ENCODE measurements at regions not wholly inside any gene's neighbourhood (a gene's known extent, or its start where the extent isn't known, plus 50 kb on each side); places are given as distances from the start of the nearest gene placed in this dataset.
"Not testable (repeated sequence)": the region's sequence is repeated elsewhere in the genome, so short reads cannot be mapped to it uniquely, and the experiment has no call there.

DNA sequence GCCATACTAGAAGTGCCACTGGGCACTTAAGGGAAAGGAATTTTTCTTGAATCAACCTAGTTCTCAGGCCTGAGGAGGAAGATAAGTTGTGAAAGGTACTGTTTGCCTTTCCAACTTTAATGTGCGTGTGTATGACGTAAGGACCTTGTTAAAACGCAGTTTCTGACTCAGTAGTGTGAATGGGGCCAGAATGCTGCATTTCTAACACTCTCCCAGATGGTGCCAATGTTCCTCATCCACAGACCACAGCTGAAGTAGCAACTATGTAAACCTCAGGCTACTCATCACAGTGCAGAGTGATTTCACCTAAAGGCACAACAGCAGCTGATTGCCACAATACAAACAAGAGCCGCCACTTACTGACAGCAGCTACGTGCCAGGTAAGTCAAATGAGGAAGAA, 103.6 kb downstream of the OTOL1 start:
- DNase-seq (ENCODE audit: low spot score), result no peak

DNA sequence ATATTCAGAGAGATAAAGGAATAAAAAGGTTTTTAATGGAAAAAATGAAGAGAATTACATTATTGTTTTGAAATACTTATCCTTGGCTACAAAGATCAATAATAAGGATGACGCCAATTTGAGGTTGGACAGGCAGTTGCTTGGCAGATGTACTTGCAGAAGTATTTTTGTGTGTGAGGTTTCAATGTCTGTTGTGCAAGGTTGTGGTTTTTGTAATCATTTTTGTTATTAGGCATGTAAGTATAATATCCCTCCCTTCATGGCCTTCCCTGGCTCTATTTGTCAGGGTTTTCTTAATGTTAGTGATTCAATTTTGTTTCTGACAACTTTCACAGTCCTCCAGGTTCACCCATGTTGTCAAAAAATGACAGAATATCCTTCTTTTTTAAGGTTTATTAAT, 105.9 kb downstream of the OTOL1 start:
- no peak for DNase-seq (ENCODE audit: low spot score)

- DNase-seq (ENCODE audit: low spot score), result no peak
These were observed 106.3 kb downstream of the OTOL1 start for GRCh38 chr3:161602918-161603317.

GRCh38 chr3:161607056-161607455, 110.4 kb downstream of the OTOL1 start:
- no peak for DNase-seq (ENCODE audit: low spot score)

GRCh38 chr3:161619351-161619750, 122.7 kb downstream of the OTOL1 start:
- DNase-seq (ENCODE audit: low spot score), result no peak

DNA sequence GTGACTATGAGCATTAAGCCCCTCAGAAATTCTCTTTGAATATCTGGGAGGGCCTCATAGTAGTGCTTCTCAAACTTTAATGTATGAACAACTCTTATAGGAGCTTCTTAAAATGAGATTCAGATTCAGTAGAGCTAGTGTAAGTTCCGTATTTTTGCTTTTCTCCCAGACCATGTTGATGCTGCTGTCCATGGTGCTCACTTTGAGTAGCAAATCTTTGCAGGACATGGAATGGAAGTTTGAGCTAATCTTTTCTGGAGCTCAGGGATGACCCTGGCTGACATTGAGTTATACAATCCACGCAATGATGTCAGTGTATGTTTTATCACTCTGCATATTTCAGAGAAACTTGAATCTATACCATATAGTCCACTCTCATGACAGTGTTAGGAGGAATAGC, 134.2 kb downstream of the OTOL1 start:
- no peak for DNase-seq (ENCODE audit: low spot score)

DNA sequence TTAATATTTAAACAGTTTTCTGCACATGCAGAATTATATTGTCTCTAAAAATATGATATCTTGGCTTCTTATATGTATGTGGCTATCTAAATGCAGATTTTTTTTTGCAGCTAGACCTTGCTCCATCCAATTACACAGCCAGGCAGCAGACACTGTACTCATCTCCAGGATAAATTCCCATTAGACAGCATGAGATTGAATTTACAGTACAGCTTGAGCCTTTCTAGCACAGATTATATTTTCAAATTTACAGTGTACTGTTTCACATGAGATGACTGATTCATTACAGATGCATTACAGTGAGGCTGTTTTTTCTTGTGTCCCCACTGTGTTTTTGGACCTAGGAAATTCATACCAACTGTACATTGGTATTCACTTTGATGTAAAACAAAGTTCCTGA, 134.9 kb downstream of the OTOL1 start:
- DNase-seq (ENCODE audit: low spot score), result no peak

GRCh38 chr3:161637559-161637958, 141.0 kb downstream of the OTOL1 start:
- DNase-seq (ENCODE audit: low spot score), result no peak

- not testable (repeated sequence) for DNase-seq (ENCODE audit: low spot score)
These were observed 142.5 kb downstream of the OTOL1 start for GRCh38 chr3:161639095-161639494.

DNA sequence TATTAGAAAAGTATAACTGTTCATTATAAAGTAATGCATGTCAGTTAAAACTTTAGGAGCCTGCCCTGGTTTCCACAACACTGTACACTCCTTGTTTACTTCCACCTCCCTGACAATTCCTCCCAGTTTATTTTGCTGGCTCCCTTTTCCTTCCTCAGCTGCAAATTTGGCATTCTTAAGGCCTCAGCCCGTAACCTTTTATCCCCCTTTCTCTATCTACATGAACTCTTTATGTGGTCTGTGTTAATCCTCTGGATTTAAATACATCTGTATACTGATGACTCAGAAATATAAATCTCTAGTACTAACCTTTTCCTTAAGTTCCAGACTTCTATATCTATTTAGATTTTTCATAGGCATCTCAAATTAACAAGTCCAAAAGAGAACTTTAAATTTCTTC, 143.6 kb downstream of the OTOL1 start:
- no peak for DNase-seq (ENCODE audit: low spot score)

DNA sequence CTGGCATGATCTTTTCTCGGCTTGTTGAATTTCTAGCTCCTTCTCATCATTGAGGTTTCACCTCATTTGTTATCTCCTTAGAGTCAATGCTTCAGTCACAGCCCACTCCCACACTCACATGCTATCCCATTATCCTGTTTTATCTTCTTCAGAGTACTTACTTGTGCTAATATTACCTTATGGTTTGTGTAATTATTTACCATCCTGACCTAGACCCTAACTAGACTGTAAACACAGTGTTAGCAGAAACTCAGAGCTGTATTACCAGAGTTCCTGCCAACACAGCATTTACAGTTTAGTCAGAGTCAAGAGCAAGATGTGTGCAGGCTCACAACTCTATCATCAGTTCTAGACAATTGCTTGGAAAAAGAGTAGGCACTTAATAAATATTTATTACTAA, 144.7 kb downstream of the OTOL1 start:
- DNase-seq (ENCODE audit: low spot score), result no peak

DNA sequence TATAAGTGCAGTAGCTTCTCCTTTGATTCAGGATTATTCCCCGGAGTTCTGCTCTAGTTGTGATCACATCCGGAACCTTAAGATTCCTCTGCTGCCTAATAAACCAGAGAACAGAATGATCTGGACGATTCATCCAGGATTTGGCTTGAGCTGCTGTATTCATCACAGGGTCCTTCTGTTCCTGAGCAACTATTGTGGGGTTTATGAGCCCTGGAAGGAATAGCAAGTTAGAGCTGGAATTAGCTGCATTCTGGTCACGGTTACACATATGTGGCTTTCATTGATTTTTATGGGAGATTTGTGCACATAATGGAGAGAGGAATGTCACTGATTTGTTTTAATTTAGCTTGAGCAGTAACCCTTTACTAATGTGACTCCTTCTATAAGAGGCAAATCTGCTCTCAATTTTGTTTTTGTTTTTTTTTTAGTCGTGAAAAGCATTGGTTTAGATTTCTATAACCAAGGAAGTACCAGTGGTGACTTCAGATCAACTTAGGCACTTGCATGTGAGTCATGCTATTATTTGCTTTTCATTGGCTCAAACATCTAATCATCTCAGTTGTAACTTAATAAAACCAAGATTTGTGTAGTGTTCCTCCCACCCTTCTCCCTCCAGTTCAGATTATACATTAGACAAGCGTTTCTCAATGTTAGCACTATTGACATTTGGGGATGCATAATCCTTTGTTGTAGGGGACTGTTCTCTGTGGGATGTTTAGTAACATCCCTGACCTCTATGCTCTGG, 148.5 kb downstream of the OTOL1 start:
- DNase-seq (ENCODE audit: low spot score), result peak; percentile 48

DNA sequence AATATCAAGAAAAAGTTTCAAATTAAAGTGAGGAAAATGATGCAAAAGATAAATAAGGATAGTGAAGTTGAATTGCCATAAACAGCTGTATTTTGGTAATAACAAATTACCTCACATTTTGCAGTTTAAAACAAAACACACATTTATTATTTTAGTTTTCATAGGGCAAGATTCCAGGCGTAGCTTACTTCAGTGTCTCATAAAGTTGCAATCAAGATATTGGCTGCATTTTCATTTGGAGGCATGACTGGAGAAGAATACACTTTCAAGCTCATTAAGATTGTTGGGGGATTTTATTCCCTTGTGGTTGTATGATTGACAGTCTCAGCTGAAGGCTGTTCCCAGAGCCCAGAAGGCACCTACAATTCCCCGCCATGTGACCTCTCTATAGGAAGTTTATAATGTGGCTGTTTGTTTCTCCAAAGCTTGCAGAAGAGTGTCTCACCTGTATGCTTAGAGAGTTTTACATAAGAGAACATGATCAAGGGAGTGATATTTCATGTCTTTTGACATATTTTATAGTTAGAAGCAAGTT, 151.4 kb downstream of the OTOL1 start:
- no peak for DNase-seq (ENCODE audit: low spot score)

- DNase-seq (ENCODE audit: low spot score), result no peak
These were observed 153.4 kb downstream of the OTOL1 start for GRCh38 chr3:161649900-161650484.

DNA sequence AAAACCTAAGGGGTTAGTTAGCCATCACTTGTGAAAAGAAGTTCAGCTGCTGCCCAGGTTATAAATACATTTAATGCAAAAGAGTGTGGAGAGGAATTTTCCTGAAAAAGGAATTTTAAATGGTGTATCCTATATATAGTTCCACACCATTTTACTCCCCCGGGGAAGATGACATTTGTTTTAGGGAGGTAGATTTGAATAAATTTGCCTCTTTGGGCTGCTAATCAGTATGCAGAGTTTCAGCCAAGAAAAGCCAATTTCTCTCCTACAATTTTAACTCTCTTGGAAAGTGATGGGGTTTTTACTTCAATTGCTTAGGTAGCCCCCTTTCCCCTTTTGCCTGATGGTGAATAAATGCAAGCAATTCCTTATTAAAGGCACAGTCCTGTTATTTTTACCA, 161.2 kb downstream of the OTOL1 start:
- no peak for DNase-seq (ENCODE audit: low spot score)

- no peak for DNase-seq (ENCODE audit: low spot score)
These were observed 174.5 kb downstream of the OTOL1 start for GRCh38 chr3:161671141-161671540.

DNA sequence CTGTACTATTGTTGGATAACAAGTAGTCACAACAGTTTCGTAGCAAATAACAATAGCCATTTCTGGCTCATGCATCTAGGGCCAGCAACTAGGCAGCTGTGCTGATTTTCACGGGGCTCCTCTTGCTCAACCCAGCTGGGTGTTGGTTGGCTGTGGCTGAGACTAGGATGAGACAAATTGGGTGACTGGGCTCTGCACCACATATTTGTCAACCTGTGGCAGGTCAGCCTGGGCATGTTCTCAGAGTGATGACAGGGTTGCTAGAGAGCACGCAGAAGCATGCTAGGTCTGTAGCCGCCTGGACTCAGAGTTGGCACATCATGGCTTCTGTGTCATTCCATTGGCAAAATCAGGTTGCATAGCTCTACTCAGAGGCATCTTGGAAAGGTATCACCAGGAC, 175.9 kb downstream of the OTOL1 start:
- DNase-seq (ENCODE audit: low spot score), result no peak

DNA sequence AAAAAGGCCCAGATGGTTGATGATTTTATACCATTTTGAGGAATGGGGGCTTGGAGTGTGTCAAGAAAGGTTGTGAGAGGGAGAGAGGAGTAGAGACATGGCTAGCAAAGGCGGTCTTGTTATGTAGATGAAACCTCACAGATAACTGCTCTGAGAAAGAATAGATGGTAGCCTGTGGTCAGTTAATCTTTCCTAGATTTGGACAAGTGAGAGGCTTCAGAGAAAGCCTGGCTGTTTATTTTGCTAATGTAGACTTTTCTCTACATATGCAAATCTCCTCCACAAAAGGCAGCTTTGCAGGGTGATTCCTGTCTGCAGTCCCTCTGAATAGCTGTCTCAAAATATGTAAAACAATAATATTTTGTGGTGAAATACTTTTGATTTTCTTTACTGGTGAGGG, 177.3 kb downstream of the OTOL1 start:
- DNase-seq (ENCODE audit: low spot score), result no peak

GRCh38 chr3:161674402-161674801, 177.8 kb downstream of the OTOL1 start:
- DNase-seq (ENCODE audit: low spot score), result no peak

DNA sequence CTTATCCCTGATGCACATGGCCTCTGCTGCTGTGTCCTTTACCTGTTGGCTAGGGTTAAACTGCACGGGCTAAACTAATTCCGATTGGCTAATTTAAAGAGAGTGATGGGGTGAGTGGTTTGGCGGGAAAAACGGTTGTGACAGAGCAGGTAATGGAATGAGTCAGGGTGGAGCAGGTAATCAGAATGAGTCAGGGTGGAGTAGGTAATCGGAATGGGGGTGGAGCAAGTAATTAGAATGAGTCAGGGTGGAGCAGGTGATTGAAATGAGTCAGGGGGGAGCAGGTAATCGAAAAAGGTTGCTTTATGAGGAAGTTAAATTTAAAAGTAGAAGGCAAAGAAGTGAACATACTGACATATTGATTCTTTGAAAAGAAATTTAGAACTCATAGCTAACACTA, 185.2 kb downstream of the OTOL1 start:
- not testable (repeated sequence) for DNase-seq (ENCODE audit: low spot score)

GRCh38 chr3:161682715-161683114, 186.1 kb downstream of the OTOL1 start:
- no peak for DNase-seq (ENCODE audit: low spot score)

DNA sequence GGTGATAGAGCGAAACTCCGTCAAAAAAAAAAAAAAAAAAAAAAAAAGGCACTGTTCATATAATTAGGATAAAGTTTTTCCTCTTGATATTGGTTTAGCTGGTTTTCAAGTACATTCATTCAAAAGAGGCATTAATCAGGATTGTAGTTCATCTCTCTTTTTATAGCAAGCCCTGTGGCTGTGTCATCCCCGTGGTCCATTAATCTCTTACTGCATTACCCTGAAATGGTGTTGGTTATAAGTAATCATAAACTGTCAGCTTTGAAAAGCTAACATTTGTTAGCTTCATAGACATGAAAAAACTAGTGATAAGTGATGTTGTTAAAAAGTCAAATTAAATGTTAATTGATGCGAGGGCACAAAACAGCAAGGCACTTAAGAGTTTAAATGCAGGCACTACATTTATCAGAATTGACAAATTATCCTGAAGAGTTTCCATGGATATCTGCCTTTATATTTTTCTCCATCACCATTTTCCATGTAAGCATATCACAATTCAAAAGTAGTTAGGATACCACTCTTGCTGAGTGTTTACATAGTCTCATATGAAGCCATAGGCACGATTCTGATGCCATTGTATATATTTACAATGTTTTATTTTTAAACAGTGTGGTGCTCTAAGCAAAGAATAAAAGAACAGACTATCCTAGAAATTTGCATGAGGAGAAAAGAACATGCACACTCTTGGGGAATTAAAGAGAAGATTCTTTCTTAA, 193.1 kb downstream of the OTOL1 start:
- DNase-seq (ENCODE audit: low spot score), result no peak

DNA sequence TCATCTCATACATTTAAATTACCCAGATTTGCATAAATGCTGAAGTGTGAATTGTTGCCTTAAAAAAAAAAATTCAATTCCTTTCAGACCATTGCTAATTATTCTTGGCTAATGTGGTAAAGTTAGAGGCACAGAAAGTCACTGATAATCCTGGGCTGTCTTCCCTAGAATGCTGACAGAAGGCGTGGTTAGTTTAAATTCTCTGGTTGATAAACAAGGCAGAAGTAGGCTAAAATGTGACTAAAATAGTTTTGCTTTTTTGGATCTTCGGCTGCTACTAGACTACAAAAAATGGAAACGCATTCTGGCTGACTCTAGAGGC, 193.7 kb downstream of the OTOL1 start:
- no peak for DNase-seq (ENCODE audit: low spot score)

Measured in globus pallidus (tissue), 1 donor.